Endothelial cell of umbilical vein (primary cell): ENCODE measurements at regions not wholly inside any gene's neighbourhood (a gene's known extent, or its start where the extent isn't known, plus 50 kb on each side); places are given as distances from the start of the nearest gene placed in this dataset.

Source experiments
- BruUV-seq: library from RNA; stranded (reverse); fragments of 400-500 nt; replicated peaks from 2 replicates; lab custom pipeline; 2021; lab: Mats Ljungman, UMichigan
- CTCF ChIA-PET: fragments of 300-600, 350-600 bp; sonication (Branson Sonifier 250); formaldehyde crosslinking; loops from one replicate; lab custom pipeline; 2021; ENCODE audit warnings: antibody characterized with exemption, inconsistent platforms; lab: Charles Lee
- POLR2A ChIA-PET: fragments of 300-600, 350-600 bp; sonication (Branson Sonifier 250); formaldehyde crosslinking; loops from one replicate; lab custom pipeline; 2021; ENCODE audit warnings: antibody characterized with exemption, inconsistent platforms; lab: Charles Lee
- DNase-seq: peaks from one replicate; pipeline ENCODE4 v3.0.0-alpha.2; 2011; ENCODE audit warnings: low read depth, low spot score
- FAIRE-seq: peaks from 2 replicates; lab custom pipeline; 2011; peaks lifted over from hg19 to GRCh38; lab: Jason Lieb, UNC
- H2AFZ ChIP-seq: 2 replicates; pipeline ENCODE4 v1.6.0; 2012; ENCODE audit warnings: low read depth, low read length, control low read depth, inconsistent platforms
- H3K27ac ChIP-seq: 2 replicates; pipeline ENCODE4 v1.5.1; 2011; ENCODE audit warnings: low read depth, mild to moderate bottlenecking, control low read depth, low read length, moderate library complexity; ENCODE audit not compliant: insufficient read depth
- H3K27me3 ChIP-seq, 2 experiments: 2 replicates each; pipeline versions ENCODE4 v1.6.0 to v1.6.1; 2011; ENCODE audit warnings: low read length in 2 of 2, mixed read lengths in 1 of 2; ENCODE audit not compliant: control insufficient read depth in 2 of 2, insufficient read depth in 2 of 2
- H3K36me3 ChIP-seq, 2 experiments: 2 replicates in 1 of 2; 3 replicates in 1 of 2; pipeline ENCODE4 v1.5.1; 2011; ENCODE audit warnings: low read length in 2 of 2, mild to moderate bottlenecking in 1 of 2, moderate library complexity in 1 of 2; ENCODE audit not compliant: control insufficient read depth in 2 of 2, insufficient read depth in 2 of 2; ENCODE audit errors: extremely low read depth in 1 of 2
- H3K4me1 ChIP-seq: 3 replicates; pipeline ENCODE4 v1.5.1; 2011; ENCODE audit warnings: mild to moderate bottlenecking, low read length; ENCODE audit not compliant: control insufficient read depth, insufficient read depth; ENCODE audit errors: extremely low read depth
- H3K4me2 ChIP-seq: 2 replicates; pipeline ENCODE4 v1.6.1; 2011; ENCODE audit warnings: low read length, control low read depth, mixed read lengths; ENCODE audit not compliant: insufficient read depth
- H3K4me3 ChIP-seq, 3 experiments: fragments of 200-600 bp in 1 of 3; sonication (generic), shearing (Covaris generic) in 1 of 3; replicated peaks in 1 of 3; 2 replicates each; pipeline ENCODE4 v1.5.1; 2011 to 2016; ENCODE audit warnings: control low read depth in 3 of 3, low read length in 3 of 3, mild to moderate bottlenecking in 2 of 3, inconsistent platforms in 1 of 3, low read depth in 1 of 3, moderate library complexity in 1 of 3; ENCODE audit not compliant: insufficient read depth in 1 of 3
- H3K79me2 ChIP-seq: 2 replicates; pipeline ENCODE4 v1.6.0; 2012; ENCODE audit warnings: low read length, inconsistent platforms; ENCODE audit not compliant: control insufficient read depth, insufficient read depth
- H3K9ac ChIP-seq: replicated peaks from 2 replicates; pipeline ENCODE3; 2011; ENCODE audit warnings: low read length, control low read depth; ENCODE audit not compliant: insufficient read depth; ENCODE audit errors: extremely low read depth
- H3K9me1 ChIP-seq: replicated peaks from 3 replicates; pipeline ENCODE4 v1.6.0; 2011; ENCODE audit warnings: mild to moderate bottlenecking, low read length; ENCODE audit not compliant: control insufficient read depth, insufficient read depth; ENCODE audit errors: extremely low read depth
- H3K9me3 ChIP-seq: replicated peaks from 2 replicates; pipeline ENCODE4 v1.5.1; 2012; ENCODE audit warnings: low read length, inconsistent platforms; ENCODE audit not compliant: control insufficient read depth, insufficient read depth
- H4K20me1 ChIP-seq: replicated peaks from 2 replicates; pipeline ENCODE3; 2011; ENCODE audit warnings: mild to moderate bottlenecking, low read length; ENCODE audit not compliant: control insufficient read depth, insufficient read depth; ENCODE audit errors: extremely low read depth
- EZH2 ChIP-seq: IDR thresholded peaks from 2 replicates; pipeline ENCODE4 v1.6.1; 2012; ENCODE audit warnings: borderline replicate concordance, low read depth, mild to moderate bottlenecking, moderate library complexity, low read length, inconsistent platforms; ENCODE audit not compliant: severe bottlenecking
- FOS ChIP-seq: IDR thresholded peaks from 2 replicates; pipeline ENCODE4 v1.6.1; 2011; ENCODE audit warnings: mild to moderate bottlenecking, low read length, moderate library complexity, borderline replicate concordance; ENCODE audit not compliant: insufficient read depth
- GATA2 ChIP-seq: IDR thresholded peaks from 2 replicates; pipeline ENCODE4 v1.7.0; 2011; ENCODE audit warnings: low read depth, mild to moderate bottlenecking, moderate library complexity, mixed read lengths, low read length; ENCODE audit not compliant: insufficient read length, insufficient read depth
- JUN ChIP-seq: IDR thresholded peaks from 2 replicates; pipeline ENCODE4 v1.6.1; 2011; ENCODE audit warnings: borderline replicate concordance, low read depth; ENCODE audit not compliant: insufficient read length, insufficient read depth
- MYC ChIP-seq: IDR thresholded peaks from one replicate; pipeline ENCODE4 v1.6.1; 2011; ENCODE audit warnings: mild to moderate bottlenecking, low read depth, low read length
- POLR2A ChIP-seq: IDR thresholded peaks from 2 replicates; pipeline ENCODE4 v1.6.1; 2012; ENCODE audit warnings: low read depth, mild to moderate bottlenecking, control low read depth, low read length
- POLR2AphosphoS5 ChIP-seq: IDR thresholded peaks from 2 replicates; pipeline ENCODE4 v1.6.1; 2012; ENCODE audit warnings: low read depth, mild to moderate bottlenecking, control low read depth, low read length, moderate library complexity; ENCODE audit not compliant: insufficient read depth
- dilution Hi-C: fragments of 300-500 bp; cut with MboI; formaldehyde crosslinking; loops from one replicate; pipeline ENCODE4 v1.15.0; 2019; ENCODE audit warnings: low sequenced_read_pairs; ENCODE audit not compliant: extremely low pct_ligation_motif_present
- intact Hi-C: fragments of 100-400 bp; cut with micrococcal nuclease; formaldehyde crosslinking; loops from one replicate; pipeline ENCODE4 v1.10.0; 2022
- TF ChIP-seq, protein P1 (sequence below), 2 donors: IDR thresholded peaks; 1 replicate in 1 of 2; 2 replicates in 1 of 2; pipeline ENCODE4 v1.5.1; 2011; ENCODE audit warnings: low read length in 2 of 2, mild to moderate bottlenecking in 2 of 2, moderate library complexity in 2 of 2, control low read depth in 1 of 2, inconsistent platforms in 1 of 2, low read depth in 1 of 2; ENCODE audit not compliant: insufficient read depth in 1 of 2; ENCODE audit errors: extremely low read depth in 1 of 2
- TF ChIP-seq, protein P2 (sequence below): IDR thresholded peaks from 2 replicates; pipeline ENCODE4 v1.6.1; 2011; ENCODE audit not compliant: insufficient read depth, insufficient read length

DNA sequence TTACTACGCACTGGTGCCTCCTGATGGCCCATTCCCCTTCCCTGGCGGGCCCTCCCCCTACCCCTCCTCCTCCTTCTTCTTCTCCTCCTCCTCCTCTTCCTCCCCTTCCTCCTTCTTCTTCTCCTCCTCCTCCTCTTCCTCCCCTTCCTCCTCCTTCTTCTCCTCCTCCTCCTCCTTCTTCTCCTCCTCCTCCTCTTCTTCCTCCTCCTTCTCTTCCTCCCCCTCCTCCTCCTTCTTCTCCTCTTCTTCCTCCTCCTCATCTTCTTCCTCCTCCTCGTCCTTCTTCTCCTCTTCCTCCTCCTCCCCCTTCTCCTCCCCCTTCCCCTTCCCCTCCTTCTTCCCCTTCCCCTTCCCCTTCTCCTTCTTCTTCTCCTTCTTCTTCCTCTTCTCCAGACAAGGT lies 64.7 kb upstream of the COG2 start:
- Histone ChIP-seq H3K9ac (no peak overlapping the region), H3K4me1 (no peaks in the 10 kb centered on the region), H3K27ac (no peak overlapping the region), H4K20me1 (no peaks in the 10 kb centered on the region), H3K4me2 (no peak overlapping the region), H3K27me3 (no peaks in the 10 kb centered on the region), H3K36me3 (no peaks in the 10 kb centered on the region), H3K9me3 (no peaks in the 10 kb centered on the region), H3K79me2 (no peaks in the 10 kb centered on the region), H3K9me1 (no peaks in the 10 kb centered on the region), H3K4me3 (no peak overlapping the region), H2AFZ (no peak overlapping the region)
- intact Hi-C loops, result no loop called here
- ChIA-PET CTCF (no interaction called here), POLR2A (no interaction called here)
- dilution Hi-C loops, result no loop called here
- DNase-seq (no peak), FAIRE-seq (no peak)
- no TSS peak for BruUV-seq
- TF ChIP-seq JUN (no peak), POLR2A (no peak)
- TF ChIP-seq, protein P1, sequence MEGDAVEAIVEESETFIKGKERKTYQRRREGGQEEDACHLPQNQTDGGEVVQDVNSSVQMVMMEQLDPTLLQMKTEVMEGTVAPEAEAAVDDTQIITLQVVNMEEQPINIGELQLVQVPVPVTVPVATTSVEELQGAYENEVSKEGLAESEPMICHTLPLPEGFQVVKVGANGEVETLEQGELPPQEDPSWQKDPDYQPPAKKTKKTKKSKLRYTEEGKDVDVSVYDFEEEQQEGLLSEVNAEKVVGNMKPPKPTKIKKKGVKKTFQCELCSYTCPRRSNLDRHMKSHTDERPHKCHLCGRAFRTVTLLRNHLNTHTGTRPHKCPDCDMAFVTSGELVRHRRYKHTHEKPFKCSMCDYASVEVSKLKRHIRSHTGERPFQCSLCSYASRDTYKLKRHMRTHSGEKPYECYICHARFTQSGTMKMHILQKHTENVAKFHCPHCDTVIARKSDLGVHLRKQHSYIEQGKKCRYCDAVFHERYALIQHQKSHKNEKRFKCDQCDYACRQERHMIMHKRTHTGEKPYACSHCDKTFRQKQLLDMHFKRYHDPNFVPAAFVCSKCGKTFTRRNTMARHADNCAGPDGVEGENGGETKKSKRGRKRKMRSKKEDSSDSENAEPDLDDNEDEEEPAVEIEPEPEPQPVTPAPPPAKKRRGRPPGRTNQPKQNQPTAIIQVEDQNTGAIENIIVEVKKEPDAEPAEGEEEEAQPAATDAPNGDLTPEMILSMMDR (IDR thresholded peaks at IDR 0.05; ENCODE audit: extremely low read depth in 1 of 2, insufficient read depth in 1 of 2, low read depth in 1 of 2, low read length in 2 of 2), result no peak

DNA sequence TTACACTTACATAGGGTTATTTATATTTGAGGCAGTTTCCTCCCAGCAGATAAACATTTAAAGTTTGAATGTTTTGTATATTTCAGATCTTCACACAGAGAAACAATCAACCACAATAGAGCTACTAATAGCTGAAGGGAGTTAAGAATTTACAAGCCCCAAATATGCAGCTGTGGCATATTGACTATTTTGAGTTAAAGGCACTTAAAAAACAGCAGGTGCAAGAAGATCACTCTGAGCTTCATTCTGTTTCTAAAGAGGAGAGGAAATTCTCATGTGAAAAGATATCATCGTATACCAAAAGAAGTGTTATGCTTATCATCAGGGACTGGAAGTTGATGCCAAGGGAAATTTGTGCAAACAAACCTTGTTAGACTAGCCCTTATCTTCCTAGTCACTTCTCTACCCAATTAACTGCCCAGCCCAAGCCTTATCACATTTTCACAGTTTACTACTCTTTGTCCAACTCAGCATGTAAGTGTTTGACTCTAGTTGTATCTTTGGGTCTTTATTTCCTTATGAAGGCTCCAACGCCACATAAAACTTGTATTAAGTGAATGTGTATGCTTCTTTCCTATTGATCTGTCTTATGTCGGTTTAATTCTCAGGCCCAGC lies 66.3 kb upstream of the COG2 start:
- Histone ChIP-seq H3K4me1 (no peaks in the 10 kb centered on the region), H3K9ac (no peak overlapping the region), H3K36me3 (no peaks in the 10 kb centered on the region), H3K9me1 (no peaks in the 10 kb centered on the region), H3K79me2 (no peaks in the 10 kb centered on the region), H3K4me2 (no peak overlapping the region), H3K27ac (no peak overlapping the region), H4K20me1 (no peaks in the 10 kb centered on the region), H3K27me3 (no peaks in the 10 kb centered on the region), H2AFZ (no peak overlapping the region), H3K9me3 (no peaks in the 10 kb centered on the region), H3K4me3 (no peak overlapping the region)
- no TSS peak for BruUV-seq
- DNase-seq (no peak), FAIRE-seq (no peak)
- POLR2A ChIA-PET, result no interaction called here
- CTCF ChIA-PET, result no interaction called here
- TF ChIP-seq EZH2 (no peak), GATA2 (no peak), POLR2A (no peak), POLR2AphosphoS5 (no peak), MYC (no peak), FOS (no peak), JUN (no peak)
- TF ChIP-seq, protein P1 (IDR thresholded peaks at IDR 0.05; ENCODE audit: extremely low read depth in 1 of 2, insufficient read depth in 1 of 2, low read depth in 1 of 2, low read length in 2 of 2), result no peak
- TF ChIP-seq, protein P2, sequence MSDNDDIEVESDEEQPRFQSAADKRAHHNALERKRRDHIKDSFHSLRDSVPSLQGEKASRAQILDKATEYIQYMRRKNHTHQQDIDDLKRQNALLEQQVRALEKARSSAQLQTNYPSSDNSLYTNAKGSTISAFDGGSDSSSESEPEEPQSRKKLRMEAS, result no peak
- intact Hi-C loops, result no loop called here
- dilution Hi-C loops, result no loop called here
